Activated CD4-positive, CD25-positive, alpha-beta regulatory T cell (primary cell): ENCODE measurements at regions not wholly inside any gene's neighbourhood (a gene's known extent, or its start where the extent isn't known, plus 50 kb on each side); places are given as distances from the start of the nearest gene placed in this dataset.
A peak's percentile ranks its signal among the peaks of the same experiment; 100 is the strongest.

Source experiments
- DNase-seq, 4 experiments: peaks; one replicate each; lab custom pipeline; 2025; lab: John Stamatoyannopoulos, UW

- no peak for DNase-seq
Measured at GRCh38 chr13:48181482-48182145, 51.4 kb upstream of the ITM2B start.

GRCh38 chr13:48178126-48178525 lies 54.9 kb upstream of the ITM2B start:
- DNase-seq, result no peak

- no peak for DNase-seq
Measured at GRCh38 chr13:48176781-48177180, 56.2 kb upstream of the ITM2B start.

- no peak for DNase-seq
Measured at GRCh38 chr13:48175185-48175584, 57.8 kb upstream of the ITM2B start.

- DNase-seq, result no peak
Measured at GRCh38 chr13:48167866-48168265, 65.1 kb upstream of the ITM2B start.

- no peak for DNase-seq
Measured at GRCh38 chr13:48165727-48166126, 67.3 kb upstream of the ITM2B start.

GRCh38 chr13:48165063-48165462 lies 67.9 kb upstream of the ITM2B start:
- DNase-seq, result no peak

- no peak for DNase-seq
Measured at GRCh38 chr13:48163061-48163460, 68.2 kb upstream of the MED4 start.

GRCh38 chr13:48162217-48162616 lies 67.3 kb upstream of the MED4 start:
- no peak for DNase-seq

- DNase-seq, result no peak
Measured at GRCh38 chr13:48161530-48162179, 66.8 kb upstream of the MED4 start.

- no peak for DNase-seq
Measured at GRCh38 chr13:48160606-48161278, 65.8 kb upstream of the MED4 start.

GRCh38 chr13:48159826-48160225 lies 64.9 kb upstream of the MED4 start:
- DNase-seq, result no peak

- DNase-seq, result no peak
Measured at GRCh38 chr13:48159401-48159800, 64.5 kb upstream of the MED4 start.

GRCh38 chr13:48158915-48159314 lies 64.0 kb upstream of the MED4 start:
- DNase-seq, result no peak

- DNase-seq, result no peak
Measured at GRCh38 chr13:48158290-48158689, 63.4 kb upstream of the MED4 start.

GRCh38 chr13:48156466-48156865 lies 61.6 kb upstream of the MED4 start:
- DNase-seq, result peak in 3 of 4 experiments; percentile 34 to 58 (median 48)

- DNase-seq, result no peak
Measured at GRCh38 chr13:48155848-48156247, 60.9 kb upstream of the MED4 start.

- no peak for DNase-seq
Measured at GRCh38 chr13:48154671-48155070, 59.8 kb upstream of the MED4 start.

GRCh38 chr13:48153186-48153585 lies 58.3 kb upstream of the MED4 start:
- no peak for DNase-seq

GRCh38 chr13:48151363-48152161 lies 56.7 kb upstream of the MED4 start:
- DNase-seq, result no peak

GRCh38 chr13:48148454-48148853 lies 53.5 kb upstream of the MED4 start:
- DNase-seq, result no peak

GRCh38 chr13:48146636-48147035 lies 51.7 kb upstream of the MED4 start:
- no peak for DNase-seq

GRCh38 chr13:48146122-48146521 lies 51.2 kb upstream of the MED4 start:
- no peak for DNase-seq
